HG03280 (cell line): ENCODE measurements at regions not wholly inside any gene's neighbourhood (a gene's known extent, or its start where the extent isn't known, plus 50 kb on each side); places are given as distances from the start of the nearest gene placed in this dataset.
A peak's percentile ranks its signal among the peaks of the same experiment; 100 is the strongest.
"Not testable (repeated sequence)": the region's sequence is repeated elsewhere in the genome, so short reads cannot be mapped to it uniquely, and the experiment has no call there.

ENCODE experiments used
- ATAC-seq: cut with Tn5 transposase; IDR thresholded peaks from one replicate; pipeline ENCODE4 v1.9.1; 2021; ENCODE audit warnings: mild to moderate bottlenecking, moderate library complexity; ENCODE audit not compliant: unreplicated experiment

- ATAC-seq = no peak
Observed at GRCh38 chr6:10184371-10185227, 230.3 kb downstream of the TFAP2A start.

- no peak for ATAC-seq
Observed at GRCh38 chr6:10180138-10181074, 234.5 kb downstream of the TFAP2A start.

GRCh38 chr6:10177704-10178103, 237.2 kb downstream of the TFAP2A start:
- ATAC-seq = no peak

- no peak for ATAC-seq
Observed at GRCh38 chr6:10175362-10175761, 239.5 kb downstream of the TFAP2A start.

GRCh38 chr6:10174761-10175160, 240.1 kb downstream of the TFAP2A start:
- no peak for ATAC-seq

GRCh38 chr6:10174056-10174455, 240.8 kb downstream of the TFAP2A start:
- no peak for ATAC-seq

GRCh38 chr6:10171706-10172105, 243.2 kb downstream of the TFAP2A start:
- not testable (repeated sequence) for ATAC-seq

GRCh38 chr6:10170816-10171215, 244.1 kb downstream of the TFAP2A start:
- ATAC-seq = no peak

GRCh38 chr6:10166031-10166430, 248.8 kb downstream of the TFAP2A start:
- ATAC-seq = no peak

GRCh38 chr6:10163203-10163962, 251.5 kb downstream of the TFAP2A start:
- ATAC-seq = no peak

- ATAC-seq = no peak
Observed at GRCh38 chr6:10156875-10157274, 258.0 kb downstream of the TFAP2A start.

- no peak for ATAC-seq
Observed at GRCh38 chr6:10154251-10154650, 260.6 kb downstream of the TFAP2A start.

- ATAC-seq = no peak
Observed at GRCh38 chr6:10151144-10151915, 263.5 kb downstream of the TFAP2A start.

- no peak for ATAC-seq
Observed at GRCh38 chr6:10149603-10150002, 265.3 kb downstream of the TFAP2A start.

GRCh38 chr6:10146715-10147451, 268.0 kb downstream of the TFAP2A start:
- peak; percentile 98 for ATAC-seq

GRCh38 chr6:10144772-10145171, 270.1 kb downstream of the TFAP2A start:
- ATAC-seq = no peak

GRCh38 chr6:10141746-10142443, 273.0 kb downstream of the TFAP2A start:
- no peak for ATAC-seq

- ATAC-seq = no peak
Observed at GRCh38 chr6:10140824-10141223, 274.1 kb downstream of the TFAP2A start.

GRCh38 chr6:10140136-10140535, 274.7 kb downstream of the TFAP2A start:
- ATAC-seq = no peak
